ENCODE measurements at regions not wholly inside any gene's neighbourhood (a gene's known extent, or its start where the extent isn't known, plus 50 kb on each side); places are given as distances from the start of the nearest gene placed in this dataset.

GRCh38 chr4:108255203-108255747 is 86.5 kb upstream of the LEF1 start:
- no peaks in the 10 kb centered on the region for H3K79me2 ChIP-seq
- WGBS (ENCODE audit: low lambda C conversion rate, missing lambda C conversion rate): 52% methylated on average over 2 of the region's 2 CpGs
- H3K36me3 ChIP-seq (replicated peaks; ENCODE audit: insufficient read depth, low read depth): no peaks in the 10 kb centered on the region
- H3K4me2 ChIP-seq: no peak overlapping the region
- no peak overlapping the region for H2AFZ ChIP-seq
- no peak overlapping the region for H3K27ac ChIP-seq
- no peak overlapping the region for H3K4me3 ChIP-seq
- no peaks in the 10 kb centered on the region for H3K9me2 ChIP-seq (replicated peaks; ENCODE audit: insufficient read depth)
- no peaks in the 10 kb centered on the region for H3K4me1 ChIP-seq (ENCODE audit: insufficient read depth)
- no peak for DNase-seq (ENCODE audit: low spot score)
- TF ChIP-seq EZH2phosphoT487 (IDR thresholded peaks at IDR 0.05; ENCODE audit: low read depth, severe bottlenecking, unreplicated experiment): no peak
- no peak for TF ChIP-seq CTCF (IDR thresholded peaks at IDR 0.05; ENCODE audit: poor library complexity)
- TF ChIP-seq EZH2 (IDR thresholded peaks at IDR 0.05; ENCODE audit: borderline replicate concordance): no peak
- no peaks in the 10 kb centered on the region for H4K20me1 ChIP-seq (ENCODE audit: insufficient read depth, poor library complexity, severe bottlenecking)
- no peaks in the 10 kb centered on the region for H3K9me3 ChIP-seq (ENCODE audit: low read depth)
- H3K27me3 ChIP-seq: no peaks in the 10 kb centered on the region

GRCh38 chr4:108249397-108249796 is 80.7 kb upstream of the LEF1 start:
- DNase-seq (ENCODE audit: low spot score): no peak
- H3K9me2 ChIP-seq (replicated peaks; ENCODE audit: insufficient read depth): no peaks in the 10 kb centered on the region
- no peaks in the 10 kb centered on the region for H3K79me2 ChIP-seq
- no peak overlapping the region for H3K27ac ChIP-seq
- no peak for TF ChIP-seq EZH2phosphoT487 (IDR thresholded peaks at IDR 0.05; ENCODE audit: low read depth, severe bottlenecking, unreplicated experiment)
- TF ChIP-seq EZH2 (IDR thresholded peaks at IDR 0.05; ENCODE audit: borderline replicate concordance): no peak
- no peak for TF ChIP-seq CTCF (IDR thresholded peaks at IDR 0.05; ENCODE audit: poor library complexity)
- H3K36me3 ChIP-seq (replicated peaks; ENCODE audit: insufficient read depth, low read depth): no peaks in the 10 kb centered on the region
- H3K4me2 ChIP-seq: no peak overlapping the region
- no peaks in the 10 kb centered on the region for H3K9me3 ChIP-seq (ENCODE audit: low read depth)
- H4K20me1 ChIP-seq (ENCODE audit: insufficient read depth, poor library complexity, severe bottlenecking): no peaks in the 10 kb centered on the region
- no peak overlapping the region for H2AFZ ChIP-seq
- no peaks in the 10 kb centered on the region for H3K4me1 ChIP-seq (ENCODE audit: insufficient read depth)
- no peaks in the 10 kb centered on the region for H3K27me3 ChIP-seq
- no peak overlapping the region for H3K4me3 ChIP-seq

- no peak overlapping the region for H3K4me3 ChIP-seq
- H3K4me1 ChIP-seq (ENCODE audit: insufficient read depth): no peaks in the 10 kb centered on the region
- no peaks in the 10 kb centered on the region for H3K36me3 ChIP-seq (replicated peaks; ENCODE audit: insufficient read depth, low read depth)
- no peaks in the 10 kb centered on the region for H4K20me1 ChIP-seq (ENCODE audit: insufficient read depth, poor library complexity, severe bottlenecking)
- no peaks in the 10 kb centered on the region for H3K27me3 ChIP-seq
- no peaks in the 10 kb centered on the region for H3K9me2 ChIP-seq (replicated peaks; ENCODE audit: insufficient read depth)
- TF ChIP-seq CTCF (IDR thresholded peaks at IDR 0.05; ENCODE audit: poor library complexity) (no peak), EZH2phosphoT487 (IDR thresholded peaks at IDR 0.05; ENCODE audit: low read depth, severe bottlenecking, unreplicated experiment) (no peak), EZH2 (IDR thresholded peaks at IDR 0.05; ENCODE audit: borderline replicate concordance) (no peak)
- no peaks in the 10 kb centered on the region for H3K9me3 ChIP-seq (ENCODE audit: low read depth)
- H3K4me2 ChIP-seq: no peak overlapping the region
- no peak overlapping the region for H3K27ac ChIP-seq
- no peak overlapping the region for H2AFZ ChIP-seq
- 57% methylated on average over 3 of the region's 3 CpGs for WGBS (ENCODE audit: low lambda C conversion rate, missing lambda C conversion rate)
- peak; percentile 12 for DNase-seq (ENCODE audit: low spot score)
- no peaks in the 10 kb centered on the region for H3K79me2 ChIP-seq
Measured at GRCh38 chr4:108247387-108248049, 78.8 kb upstream of the LEF1 start.
